ENCODE measurements at regions not wholly inside any gene's neighbourhood (a gene's known extent, or its start where the extent isn't known, plus 50 kb on each side); places are given as distances from the start of the nearest gene placed in this dataset.

DNA sequence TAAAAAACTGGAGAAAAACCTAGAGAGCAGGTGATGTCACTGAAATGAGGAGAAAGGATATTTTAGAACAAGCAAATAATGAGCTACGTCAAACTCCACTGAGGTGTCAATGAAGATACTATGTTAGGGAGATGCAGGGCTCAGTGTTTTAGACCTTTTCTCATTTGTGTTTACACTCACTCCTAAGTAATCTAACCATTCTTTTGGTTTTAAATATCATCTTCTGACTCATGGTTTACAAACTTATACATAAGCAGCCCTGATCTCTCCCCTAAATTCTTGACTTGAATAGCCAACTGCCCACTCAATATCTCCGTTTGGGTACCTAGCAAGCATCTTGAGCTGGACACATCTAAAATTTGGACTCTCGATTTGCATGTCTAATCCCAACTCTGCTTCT, 272.4 kb downstream of the MEF2C start:
- Histone ChIP-seq H3K4me2 (ENCODE audit: control insufficient read depth, insufficient read depth) (no peak overlapping the region), H3K79me2 (ENCODE audit: control insufficient read depth, insufficient read depth, low read length) (no peaks in the 10 kb centered on the region), H3K9ac (ENCODE audit: control insufficient read depth, insufficient read depth, low read length) (no peak overlapping the region), H3K4me1 (ENCODE audit: control insufficient read depth, insufficient read depth, low read length) (no peaks in the 10 kb centered on the region), H3K27me3 (replicated peaks in 1 of 2; ENCODE audit: control insufficient read depth in 2 of 2, insufficient read depth in 2 of 2, low read length in 1 of 2) (no peaks in the 10 kb centered on the region), H3K36me3 (ENCODE audit: control insufficient read depth in 2 of 2, insufficient read depth in 2 of 2, low read length in 1 of 2) (no peaks in the 10 kb centered on the region), H4K20me1 (ENCODE audit: control insufficient read depth, insufficient read depth) (no peaks in the 10 kb centered on the region), H3K4me3 (no peak overlapping the region), H2AFZ (ENCODE audit: control insufficient read depth, low read depth, low read length) (no peak overlapping the region), H3K27ac (ENCODE audit: control insufficient read depth, insufficient read depth) (no peak overlapping the region), H3K9me3 (replicated peaks; ENCODE audit: control insufficient read depth, insufficient read depth, low read length) (no peaks in the 10 kb centered on the region)
- POLR2A ChIA-PET, result no interaction called here
- RAD21 ChIA-PET (ENCODE audit: unreplicated experiment), result no interaction called here
- in situ Hi-C loops (cut with MboI), result no loop called here
- SMC1A ChIA-PET (ENCODE audit: uncharacterized antibody, unreplicated experiment), result no interaction called here
- intact Hi-C loops (cut with micrococcal nuclease; ENCODE audit: unreplicated experiment), result no loop called here
- BruUV-seq (replicated peaks), result no TSS peak
- 0% methylated on average over 3 of the region's 3 CpGs for WGBS (ENCODE audit: insufficient coverage, insufficient replicate concordance, low lambda C conversion rate, missing lambda C conversion rate)
- DNase-seq (ENCODE audit: low read depth, low spot score) (no peak), FAIRE-seq (no peak), ATAC-seq (no peak)
- CTCF ChIA-PET, result no interaction called here
- no peak for TF ChIP-seq RB1 (IDR thresholded peaks at IDR 0.05; ENCODE audit: borderline replicate concordance)
- TF ChIP-seq FOXM1 (IDR thresholded peaks at IDR 0.05; ENCODE audit: low read depth, low read length), result no peak
- TF ChIP-seq BMI1 (IDR thresholded peaks at IDR 0.05; ENCODE audit: borderline replicate concordance), result no peak
- no peak for TF ChIP-seq SMC3 (IDR thresholded peaks at IDR 0.05; ENCODE audit: borderline replicate concordance, low read length)
- TF ChIP-seq ZNF274 (IDR thresholded peaks at IDR 0.05; ENCODE audit: insufficient read depth, insufficient read length), result no peak
- TF ChIP-seq, protein P1, sequence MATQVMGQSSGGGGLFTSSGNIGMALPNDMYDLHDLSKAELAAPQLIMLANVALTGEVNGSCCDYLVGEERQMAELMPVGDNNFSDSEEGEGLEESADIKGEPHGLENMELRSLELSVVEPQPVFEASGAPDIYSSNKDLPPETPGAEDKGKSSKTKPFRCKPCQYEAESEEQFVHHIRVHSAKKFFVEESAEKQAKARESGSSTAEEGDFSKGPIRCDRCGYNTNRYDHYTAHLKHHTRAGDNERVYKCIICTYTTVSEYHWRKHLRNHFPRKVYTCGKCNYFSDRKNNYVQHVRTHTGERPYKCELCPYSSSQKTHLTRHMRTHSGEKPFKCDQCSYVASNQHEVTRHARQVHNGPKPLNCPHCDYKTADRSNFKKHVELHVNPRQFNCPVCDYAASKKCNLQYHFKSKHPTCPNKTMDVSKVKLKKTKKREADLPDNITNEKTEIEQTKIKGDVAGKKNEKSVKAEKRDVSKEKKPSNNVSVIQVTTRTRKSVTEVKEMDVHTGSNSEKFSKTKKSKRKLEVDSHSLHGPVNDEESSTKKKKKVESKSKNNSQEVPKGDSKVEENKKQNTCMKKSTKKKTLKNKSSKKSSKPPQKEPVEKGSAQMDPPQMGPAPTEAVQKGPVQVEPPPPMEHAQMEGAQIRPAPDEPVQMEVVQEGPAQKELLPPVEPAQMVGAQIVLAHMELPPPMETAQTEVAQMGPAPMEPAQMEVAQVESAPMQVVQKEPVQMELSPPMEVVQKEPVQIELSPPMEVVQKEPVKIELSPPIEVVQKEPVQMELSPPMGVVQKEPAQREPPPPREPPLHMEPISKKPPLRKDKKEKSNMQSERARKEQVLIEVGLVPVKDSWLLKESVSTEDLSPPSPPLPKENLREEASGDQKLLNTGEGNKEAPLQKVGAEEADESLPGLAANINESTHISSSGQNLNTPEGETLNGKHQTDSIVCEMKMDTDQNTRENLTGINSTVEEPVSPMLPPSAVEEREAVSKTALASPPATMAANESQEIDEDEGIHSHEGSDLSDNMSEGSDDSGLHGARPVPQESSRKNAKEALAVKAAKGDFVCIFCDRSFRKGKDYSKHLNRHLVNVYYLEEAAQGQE (IDR thresholded peaks at IDR 0.05; ENCODE audit: low read depth, low read length), result no peak
- TF ChIP-seq, protein P2, sequence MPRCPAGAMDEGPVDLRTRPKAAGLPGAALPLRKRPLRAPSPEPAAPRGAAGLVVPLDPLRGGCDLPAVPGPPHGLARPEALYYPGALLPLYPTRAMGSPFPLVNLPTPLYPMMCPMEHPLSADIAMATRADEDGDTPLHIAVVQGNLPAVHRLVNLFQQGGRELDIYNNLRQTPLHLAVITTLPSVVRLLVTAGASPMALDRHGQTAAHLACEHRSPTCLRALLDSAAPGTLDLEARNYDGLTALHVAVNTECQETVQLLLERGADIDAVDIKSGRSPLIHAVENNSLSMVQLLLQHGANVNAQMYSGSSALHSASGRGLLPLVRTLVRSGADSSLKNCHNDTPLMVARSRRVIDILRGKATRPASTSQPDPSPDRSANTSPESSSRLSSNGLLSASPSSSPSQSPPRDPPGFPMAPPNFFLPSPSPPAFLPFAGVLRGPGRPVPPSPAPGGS (IDR thresholded peaks at IDR 0.05; ENCODE audit: borderline replicate concordance, insufficient read depth, low read depth, low read length, poor library complexity, severe bottlenecking), result no peak
- no peak for TF ChIP-seq BHLHE40 (IDR thresholded peaks at IDR 0.05; ENCODE audit: borderline replicate concordance in 1 of 2, low read depth in 2 of 2, low read length in 1 of 2)
- TF ChIP-seq, protein P3, sequence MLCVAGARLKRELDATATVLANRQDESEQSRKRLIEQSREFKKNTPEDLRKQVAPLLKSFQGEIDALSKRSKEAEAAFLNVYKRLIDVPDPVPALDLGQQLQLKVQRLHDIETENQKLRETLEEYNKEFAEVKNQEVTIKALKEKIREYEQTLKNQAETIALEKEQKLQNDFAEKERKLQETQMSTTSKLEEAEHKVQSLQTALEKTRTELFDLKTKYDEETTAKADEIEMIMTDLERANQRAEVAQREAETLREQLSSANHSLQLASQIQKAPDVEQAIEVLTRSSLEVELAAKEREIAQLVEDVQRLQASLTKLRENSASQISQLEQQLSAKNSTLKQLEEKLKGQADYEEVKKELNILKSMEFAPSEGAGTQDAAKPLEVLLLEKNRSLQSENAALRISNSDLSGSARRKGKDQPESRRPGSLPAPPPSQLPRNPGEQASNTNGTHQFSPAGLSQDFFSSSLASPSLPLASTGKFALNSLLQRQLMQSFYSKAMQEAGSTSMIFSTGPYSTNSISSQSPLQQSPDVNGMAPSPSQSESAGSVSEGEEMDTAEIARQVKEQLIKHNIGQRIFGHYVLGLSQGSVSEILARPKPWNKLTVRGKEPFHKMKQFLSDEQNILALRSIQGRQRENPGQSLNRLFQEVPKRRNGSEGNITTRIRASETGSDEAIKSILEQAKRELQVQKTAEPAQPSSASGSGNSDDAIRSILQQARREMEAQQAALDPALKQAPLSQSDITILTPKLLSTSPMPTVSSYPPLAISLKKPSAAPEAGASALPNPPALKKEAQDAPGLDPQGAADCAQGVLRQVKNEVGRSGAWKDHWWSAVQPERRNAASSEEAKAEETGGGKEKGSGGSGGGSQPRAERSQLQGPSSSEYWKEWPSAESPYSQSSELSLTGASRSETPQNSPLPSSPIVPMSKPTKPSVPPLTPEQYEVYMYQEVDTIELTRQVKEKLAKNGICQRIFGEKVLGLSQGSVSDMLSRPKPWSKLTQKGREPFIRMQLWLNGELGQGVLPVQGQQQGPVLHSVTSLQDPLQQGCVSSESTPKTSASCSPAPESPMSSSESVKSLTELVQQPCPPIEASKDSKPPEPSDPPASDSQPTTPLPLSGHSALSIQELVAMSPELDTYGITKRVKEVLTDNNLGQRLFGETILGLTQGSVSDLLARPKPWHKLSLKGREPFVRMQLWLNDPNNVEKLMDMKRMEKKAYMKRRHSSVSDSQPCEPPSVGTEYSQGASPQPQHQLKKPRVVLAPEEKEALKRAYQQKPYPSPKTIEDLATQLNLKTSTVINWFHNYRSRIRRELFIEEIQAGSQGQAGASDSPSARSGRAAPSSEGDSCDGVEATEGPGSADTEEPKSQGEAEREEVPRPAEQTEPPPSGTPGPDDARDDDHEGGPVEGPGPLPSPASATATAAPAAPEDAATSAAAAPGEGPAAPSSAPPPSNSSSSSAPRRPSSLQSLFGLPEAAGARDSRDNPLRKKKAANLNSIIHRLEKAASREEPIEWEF (IDR thresholded peaks at IDR 0.05; ENCODE audit: insufficient replicate concordance, low read depth, low read length), result no peak
- no peak for TF ChIP-seq CEBPB (IDR thresholded peaks at IDR 0.05; ENCODE audit: borderline replicate concordance in 1 of 2, low read depth in 2 of 2, low read length in 2 of 2)
- TF ChIP-seq EGR1 (IDR thresholded peaks at IDR 0.05; ENCODE audit: borderline replicate concordance in 1 of 2, low read depth in 2 of 2, low read length in 2 of 2), result no peak
- no peak for TF ChIP-seq SMAD1 (IDR thresholded peaks at IDR 0.05; ENCODE audit: low read depth, partially characterized antibody)

Measured in GM12878 (cell line).